Urinary bladder (tissue), 3 donors: ENCODE measurements at regions not wholly inside any gene's neighbourhood (a gene's known extent, or its start where the extent isn't known, plus 50 kb on each side); places are given as distances from the start of the nearest gene placed in this dataset.
"Not testable (repeated sequence)": the region's sequence is repeated elsewhere in the genome, so short reads cannot be mapped to it uniquely, and the experiment has no call there.

Experiments used
- DNase-seq: peaks from one replicate; pipeline ENCODE4 v3.0.0-alpha.2; 2015; ENCODE audit errors: extremely low spot score
- H3K27ac ChIP-seq: one replicate; pipeline ENCODE4 v1.5.1; 2013; ENCODE audit warnings: low read depth, mild to moderate bottlenecking, moderate library complexity
- H3K36me3 ChIP-seq: one replicate; pipeline ENCODE4 v1.6.1; 2013; ENCODE audit warnings: mild to moderate bottlenecking, moderate library complexity; ENCODE audit not compliant: insufficient read depth
- H3K4me1 ChIP-seq: one replicate; pipeline ENCODE4 v1.6.1; 2013; ENCODE audit warnings: mild to moderate bottlenecking, moderate library complexity; ENCODE audit not compliant: insufficient read depth
- H3K4me3 ChIP-seq: one replicate; pipeline ENCODE4 v1.5.1; 2013; ENCODE audit warnings: low read depth, low read length
- WGBS: extraction: QIAGEN DNeasy Blood & Tissue Kit; methylation state at CpG from one replicate; pipeline ENCODE4 v1.1.7; 2013; 5-methylcytosine and 5-hydroxymethylcytosine counted together
- donor health status: healthy with polysubstance abuse.
- donor health status: healthy.

DNA sequence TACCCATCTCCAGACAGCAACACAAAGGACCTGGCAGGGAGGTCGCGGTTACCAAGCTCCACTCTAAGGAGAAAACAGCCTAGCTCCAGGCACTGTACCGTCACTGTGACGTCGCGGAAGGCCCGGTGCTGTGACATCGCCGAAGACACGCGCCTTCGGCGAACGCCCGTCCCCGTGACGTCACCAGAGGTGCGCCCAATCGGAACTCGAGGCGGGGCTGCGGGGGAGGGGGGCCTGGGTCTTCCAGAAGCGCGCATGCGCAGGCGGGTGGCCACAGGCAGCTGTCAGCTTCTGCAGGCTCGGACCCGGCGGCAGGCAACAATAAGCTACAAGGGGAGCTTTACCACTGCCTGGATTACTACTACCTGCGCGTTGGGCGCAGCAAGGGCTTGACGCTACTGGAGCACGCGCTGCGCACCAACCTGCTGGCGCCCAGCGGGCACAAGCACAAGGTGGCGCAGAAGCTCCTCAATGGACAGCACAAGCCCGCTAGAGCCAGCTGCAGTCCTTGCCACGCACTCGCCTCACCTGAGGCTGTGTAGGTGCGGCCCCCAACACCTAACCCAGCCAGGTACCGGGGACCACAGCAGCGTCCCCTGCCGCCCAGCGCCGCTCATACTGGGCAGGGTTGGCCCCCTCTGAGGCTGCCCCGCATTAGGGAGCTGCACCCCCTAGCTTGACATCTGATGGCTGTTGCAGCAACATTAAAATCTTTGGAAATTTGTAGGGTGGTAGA is 208.4 kb downstream of the TPST1 start:
- DNase-seq: peak; percentile 47
- no peaks in the 10 kb centered on the region for H3K4me1 ChIP-seq
- H3K4me3 ChIP-seq: peak overlapping the region; percentile 14
- 10% methylated on average over 49 of the region's 49 CpGs for WGBS
- no peaks in the 10 kb centered on the region for H3K36me3 ChIP-seq
- no peak overlapping the region for H3K27ac ChIP-seq

DNA sequence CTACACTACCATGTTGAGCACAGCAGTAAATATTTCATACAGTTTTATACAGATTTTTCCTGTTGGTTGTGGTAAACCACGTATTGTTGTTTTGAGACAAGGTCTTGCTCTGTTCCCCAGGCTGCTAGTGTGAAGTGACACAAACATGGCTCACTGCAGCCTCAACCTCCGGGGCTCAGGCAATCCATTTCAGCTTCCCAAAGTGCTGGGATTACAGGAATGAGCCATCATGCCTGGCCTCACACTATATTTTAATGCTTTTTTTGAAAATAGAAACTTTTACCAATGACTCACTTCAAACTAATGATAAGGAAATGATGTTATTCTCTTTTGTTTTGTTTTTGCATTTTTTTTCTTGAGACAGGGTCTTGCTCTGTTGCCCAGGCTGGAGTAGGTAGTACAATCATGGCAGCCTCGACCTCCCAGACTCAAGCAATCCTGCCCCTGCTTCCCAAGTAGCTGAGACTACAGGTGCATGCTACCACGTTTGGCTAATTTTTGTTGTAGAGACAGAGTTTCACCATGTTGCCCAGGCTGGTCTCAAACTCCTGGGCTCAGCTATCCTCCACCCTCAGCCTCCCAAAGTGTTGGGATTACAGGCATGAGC is 210.6 kb downstream of the TPST1 start:
- WGBS: 89% methylated on average over 4 of the region's 4 CpGs
- DNase-seq: no peak
- Histone ChIP-seq H3K4me1 (no peaks in the 10 kb centered on the region), H3K27ac (no peak overlapping the region), H3K4me3 (no peak overlapping the region), H3K36me3 (no peaks in the 10 kb centered on the region)

GRCh38 chr7:66418537-66418936 is 210.1 kb upstream of the KCTD7 start:
- 95% methylated on average over 3 of the region's 3 CpGs for WGBS
- no peak overlapping the region for H3K27ac ChIP-seq
- no peak overlapping the region for H3K4me3 ChIP-seq
- H3K4me1 ChIP-seq: no peaks in the 10 kb centered on the region
- DNase-seq: no peak
- no peaks in the 10 kb centered on the region for H3K36me3 ChIP-seq

GRCh38 chr7:66419210-66419609 is 209.5 kb upstream of the KCTD7 start:
- Histone ChIP-seq H3K4me3 (no peak overlapping the region), H3K27ac (no peak overlapping the region), H3K4me1 (no peaks in the 10 kb centered on the region), H3K36me3 (no peaks in the 10 kb centered on the region)
- 86% methylated on average over 3 of the region's 3 CpGs for WGBS
- DNase-seq: no peak

GRCh38 chr7:66421830-66422475 is 206.7 kb upstream of the KCTD7 start:
- no peak overlapping the region for H3K27ac ChIP-seq
- H3K36me3 ChIP-seq: no peaks in the 10 kb centered on the region
- no peaks in the 10 kb centered on the region for H3K4me1 ChIP-seq
- no peak overlapping the region for H3K4me3 ChIP-seq
- DNase-seq: no peak
- WGBS: 77% methylated on average over 8 of the region's 8 CpGs

DNA sequence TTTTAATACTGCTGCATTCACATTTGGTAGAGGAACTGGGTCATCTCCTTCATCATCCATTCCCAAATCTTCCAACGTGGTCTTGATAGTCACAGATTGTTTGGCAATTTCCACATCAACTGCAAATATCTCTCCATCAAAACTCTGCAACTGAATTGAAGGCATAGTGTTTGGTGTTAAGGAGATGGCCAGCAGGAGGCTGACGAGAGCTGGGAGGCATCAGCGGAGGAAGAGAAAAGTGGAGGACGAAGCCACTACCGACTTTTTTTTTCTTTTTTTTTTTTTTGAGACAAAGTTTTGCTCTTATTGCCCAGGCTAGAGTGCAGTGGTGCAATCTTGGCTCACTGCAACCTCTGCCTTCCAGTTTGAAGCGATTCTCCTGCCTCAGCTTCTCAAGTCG is 205.0 kb upstream of the KCTD7 start:
- DNase-seq: no peak
- Histone ChIP-seq H3K4me1 (no peaks in the 10 kb centered on the region), H3K4me3 (no peak overlapping the region), H3K36me3 (no peaks in the 10 kb centered on the region), H3K27ac (no peak overlapping the region)
- WGBS: 94% methylated on average over 7 of the region's 7 CpGs

- Histone ChIP-seq H3K4me1 (no peaks in the 10 kb centered on the region), H3K27ac (no peak overlapping the region), H3K36me3 (no peaks in the 10 kb centered on the region), H3K4me3 (no peak overlapping the region)
- DNase-seq: no peak
- WGBS: 95% methylated on average over 6 of the region's 6 CpGs
Measured at GRCh38 chr7:66426332-66426731, 202.3 kb upstream of the KCTD7 start.

GRCh38 chr7:66426996-66427395 is 201.7 kb upstream of the KCTD7 start:
- DNase-seq: no peak
- H3K27ac ChIP-seq: no peak overlapping the region
- no peaks in the 10 kb centered on the region for H3K4me1 ChIP-seq
- WGBS: 86% methylated on average over 5 of the region's 5 CpGs
- H3K4me3 ChIP-seq: no peak overlapping the region
- H3K36me3 ChIP-seq: no peaks in the 10 kb centered on the region

DNA sequence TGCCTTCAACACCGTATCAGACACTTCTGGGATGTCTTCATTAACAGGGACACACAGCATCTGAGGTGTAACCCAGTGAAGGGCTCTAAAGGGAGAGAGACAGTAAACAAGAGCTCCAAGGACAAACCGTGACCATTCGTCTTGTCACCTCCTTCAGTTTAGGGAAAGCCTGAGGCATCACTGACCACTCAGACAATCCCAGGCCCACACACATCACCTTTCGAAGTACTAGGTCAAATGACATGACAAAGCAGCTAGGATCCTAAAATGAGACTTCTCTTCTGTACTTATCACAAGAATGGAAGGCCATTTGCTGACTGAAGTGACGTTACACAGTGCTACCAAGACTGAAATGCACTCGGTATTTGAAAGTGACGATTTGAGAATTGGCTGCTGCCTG is 200.7 kb upstream of the KCTD7 start:
- Histone ChIP-seq H3K4me3 (no peak overlapping the region), H3K36me3 (no peaks in the 10 kb centered on the region), H3K4me1 (no peaks in the 10 kb centered on the region), H3K27ac (no peak overlapping the region)
- WGBS: 93% methylated on average over 7 of the region's 7 CpGs
- no peak for DNase-seq

DNA sequence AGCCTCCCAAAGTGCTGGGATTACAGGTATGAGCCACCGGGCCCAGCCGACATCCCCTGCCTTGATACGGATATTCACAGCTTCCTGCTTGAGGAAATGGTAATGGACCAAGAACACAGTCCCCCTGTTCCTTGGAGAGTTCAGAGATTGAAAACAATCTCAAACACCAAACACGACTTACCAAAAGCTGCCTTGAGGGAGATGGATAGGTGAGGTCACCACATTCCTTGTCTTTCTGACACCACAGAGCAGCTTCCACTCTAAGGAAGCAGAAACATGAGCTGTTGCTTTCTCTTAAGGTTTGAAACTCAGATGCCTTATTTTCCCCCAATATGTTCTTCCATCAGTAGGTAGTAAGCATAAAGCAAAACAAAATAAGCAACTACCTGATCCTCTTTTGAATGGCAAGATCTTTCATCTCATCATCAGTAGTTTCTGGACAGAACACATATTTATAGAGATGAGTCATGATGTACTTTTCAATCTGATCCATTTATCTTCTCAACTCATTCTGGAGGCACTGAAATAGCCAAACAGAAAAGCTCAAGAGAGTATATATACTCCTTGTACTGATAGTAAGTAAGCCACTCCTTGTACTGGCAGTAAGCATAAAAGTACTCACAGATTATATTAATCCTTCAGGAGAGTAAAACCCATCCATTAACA is 199.1 kb upstream of the KCTD7 start:
- WGBS: 92% methylated on average over 4 of the region's 4 CpGs
- Histone ChIP-seq H3K4me1 (no peaks in the 10 kb centered on the region), H3K36me3 (no peaks in the 10 kb centered on the region), H3K4me3 (no peak overlapping the region), H3K27ac (no peak overlapping the region)
- DNase-seq: no peak

GRCh38 chr7:66430164-66430545 is 198.5 kb upstream of the KCTD7 start:
- Histone ChIP-seq H3K36me3 (no peaks in the 10 kb centered on the region), H3K4me1 (no peaks in the 10 kb centered on the region), H3K4me3 (no peak overlapping the region), H3K27ac (no peak overlapping the region)
- 37% methylated on average over 5 of the region's 5 CpGs for WGBS
- no peak for DNase-seq

DNA sequence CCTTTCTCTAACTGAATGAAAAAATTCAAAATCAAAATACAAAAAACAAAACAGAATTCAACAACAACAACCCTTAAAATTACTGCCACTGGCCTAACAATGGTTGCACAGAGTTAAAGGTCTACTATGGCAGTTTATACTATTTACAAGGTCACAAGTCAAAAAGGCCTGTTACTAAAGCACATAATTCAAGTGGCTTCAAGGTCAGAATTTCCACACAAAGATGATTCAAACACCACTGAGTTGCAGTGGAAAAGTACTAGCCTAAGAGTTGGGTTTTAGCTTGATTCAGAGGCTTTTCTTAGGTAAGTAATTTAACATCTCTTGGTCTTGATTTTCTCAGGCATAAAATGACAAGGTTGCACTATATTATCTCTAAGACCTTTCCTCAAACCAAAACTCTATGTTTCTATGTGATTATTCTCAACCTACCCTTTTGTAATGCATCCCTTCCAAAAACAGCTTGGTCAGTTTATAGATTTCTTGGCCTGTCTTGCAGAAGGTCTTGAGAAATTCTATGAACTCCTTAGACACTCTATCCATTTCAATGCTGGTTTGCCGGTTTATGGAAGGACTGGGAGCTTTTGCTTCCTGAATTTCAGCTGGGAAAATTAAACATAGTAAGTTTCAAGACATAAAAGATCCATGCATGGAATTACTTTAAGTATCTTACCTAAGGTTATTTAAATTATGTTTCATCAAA is 189.8 kb upstream of the KCTD7 start:
- H3K36me3 ChIP-seq, DNase-seq: not testable (repeated sequence)
- WGBS: 22% methylated on average over 1 of the region's 1 CpG

DNA sequence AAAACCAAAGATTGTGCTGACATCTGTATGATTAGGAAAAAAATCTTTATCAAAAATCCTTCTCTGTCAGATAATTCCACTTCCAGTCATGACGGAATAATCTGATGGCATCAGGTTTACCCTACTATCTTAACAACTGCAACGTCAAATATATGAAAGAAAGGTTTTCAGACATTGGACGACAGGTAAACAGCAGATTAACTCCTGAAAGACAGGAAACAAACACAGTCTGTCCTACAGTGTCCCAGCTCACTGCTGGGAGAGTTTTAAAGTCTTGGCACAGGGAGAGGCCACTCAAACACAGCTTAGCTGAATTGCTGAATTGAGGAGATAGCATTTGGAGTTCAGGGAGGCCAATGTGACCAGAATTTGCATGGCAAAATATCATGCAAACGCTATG is 186.3 kb upstream of the KCTD7 start:
- no peaks in the 10 kb centered on the region for H3K4me1 ChIP-seq
- H3K27ac ChIP-seq: no peak overlapping the region
- no peak overlapping the region for H3K4me3 ChIP-seq
- WGBS: 62% methylated on average over 4 of the region's 4 CpGs
- no peak for DNase-seq
- H3K36me3 ChIP-seq: no peaks in the 10 kb centered on the region

More for the DNA sequence above, 189.8 kb upstream of the KCTD7 start:
- H3K4me3 ChIP-seq, H3K4me1 ChIP-seq, H3K27ac ChIP-seq: not testable (repeated sequence)
